HCT116 (cell line): ENCODE measurements at regions not wholly inside any gene's neighbourhood (a gene's known extent, or its start where the extent isn't known, plus 50 kb on each side); places are given as distances from the start of the nearest gene placed in this dataset.

Experiments
- ATAC-seq: fragments of 200-7000 bp; cut with Tn5 transposase; 2 replicates; pipeline ENCODE4 v1.9.1; 2020; ENCODE audit warnings: mild to moderate bottlenecking, moderate library complexity
- BruUV-seq: library from RNA; stranded (reverse); fragments of 400-500 nt; replicated peaks from 2 replicates; lab custom pipeline; 2021; lab: Mats Ljungman, UMichigan
- CTCF ChIA-PET: fragments of 300-600 bp; sonication (Branson Sonifier 250); formaldehyde crosslinking; loops from one replicate; lab custom pipeline; 2021; ENCODE audit warnings: antibody characterized with exemption; lab: Charles Lee
- POLR2A ChIA-PET: fragments of 300-600, 350-600 bp; sonication (Branson Sonifier 250); formaldehyde crosslinking; loops from one replicate; lab custom pipeline; 2021; ENCODE audit warnings: antibody characterized with exemption; lab: Charles Lee
- RAD21 ChIA-PET, 2 experiments: fragments of 300-600 bp; sonication (Branson Sonifier 250); formaldehyde crosslinking; loops; one replicate each; lab custom pipeline; 2023; ENCODE audit warnings: low total read pairs in 2 of 2; ENCODE audit not compliant: uncharacterized antibody in 2 of 2, unreplicated experiment in 2 of 2, low non-redundant PET in 1 of 2; lab: Charles Lee
- DNase-seq: peaks from one replicate; pipeline ENCODE4 v3.0.0-alpha.2; 2010; ENCODE audit warnings: low read depth, low spot score
- H2AFZ ChIP-seq: fragments of 200-600 bp; shearing (Covaris generic), sonication (generic); 2 replicates; pipeline ENCODE4 v1.6.1; 2017; ENCODE audit warnings: low read depth, mixed run types, mixed read lengths, antibody characterized with exemption, low read length; ENCODE audit not compliant: poor library complexity, severe bottlenecking
- H3K27ac ChIP-seq: 2 replicates; pipeline ENCODE4 v1.5.1; 2012; ENCODE audit warnings: low read depth, low read length
- H3K27me3 ChIP-seq: fragments of 200-600 bp; sonication (generic); 2 replicates; pipeline ENCODE4 v1.6.1; 2016; ENCODE audit warnings: mixed run types, low read length, mixed read lengths; ENCODE audit not compliant: insufficient read depth
- H3K36me3 ChIP-seq, 2 experiments: fragments of 200-500 bp in 1 of 2; fragments of 200-600 bp in 1 of 2; sonication (Bioruptor generic) in 1 of 2; sonication (generic) in 1 of 2; 2 replicates each; pipeline versions ENCODE4 v1.5.1 to v1.6.1; 2014 to 2016; ENCODE audit warnings: low read length in 2 of 2, inconsistent platforms in 1 of 2, mixed read lengths in 1 of 2, mixed run types in 1 of 2; ENCODE audit not compliant: insufficient read depth in 2 of 2, control insufficient read depth in 1 of 2
- H3K4me1 ChIP-seq, 2 experiments: fragments of 200-600 bp in 1 of 2; sonication (generic) in 1 of 2; 2 replicates each; pipeline versions ENCODE4 v1.5.1 to v1.6.1; 2012 to 2017; ENCODE audit warnings: low read length in 2 of 2, inconsistent platforms in 1 of 2, mild to moderate bottlenecking in 1 of 2, mixed read lengths in 1 of 2, mixed run types in 1 of 2, moderate library complexity in 1 of 2; ENCODE audit not compliant: insufficient read depth in 2 of 2, control insufficient read depth in 1 of 2
- H3K4me2 ChIP-seq: fragments of 200-600 bp; sonication (generic); 2 replicates; pipeline ENCODE4 v1.6.1; 2017; ENCODE audit warnings: mixed run types, low read length, mixed read lengths
- H3K4me3 ChIP-seq, 2 experiments: fragments of 200-600 bp in 1 of 2; sonication (generic) in 1 of 2; replicated peaks in 1 of 2; 2 replicates each; pipeline ENCODE4 v1.5.1; 2011 to 2016; ENCODE audit warnings: low read length in 2 of 2, control low read depth in 1 of 2, low read depth in 1 of 2, mild to moderate bottlenecking in 1 of 2, mixed read lengths in 1 of 2, mixed run types in 1 of 2
- H3K79me2 ChIP-seq: fragments of 200-600 bp; sonication (generic); 2 replicates; pipeline ENCODE4 v1.6.1; 2017; ENCODE audit warnings: mild to moderate bottlenecking, mixed run types, low read length, moderate library complexity, mixed read lengths; ENCODE audit not compliant: insufficient read depth
- H3K9ac ChIP-seq: fragments of 200-600 bp; sonication (generic); 2 replicates; pipeline ENCODE4 v1.6.1; 2016; ENCODE audit warnings: low read length, mixed read lengths
- H3K9me2 ChIP-seq: fragments of 200-600 bp; sonication (generic), shearing (Covaris generic); 2 replicates; pipeline ENCODE4 v1.6.1; 2017; ENCODE audit warnings: mixed run types, mild to moderate bottlenecking, moderate library complexity; ENCODE audit not compliant: insufficient read depth
- H3K9me3 ChIP-seq, 2 experiments: fragments of 200-500 bp in 1 of 2; fragments of 200-600 bp in 1 of 2; sonication (Bioruptor generic) in 1 of 2; sonication (generic) in 1 of 2; 2 replicates each; pipeline ENCODE4 v1.6.1; 2014 to 2017; ENCODE audit warnings: low read length in 2 of 2, mixed read lengths in 2 of 2, inconsistent platforms in 1 of 2, low read depth in 1 of 2, mild to moderate bottlenecking in 1 of 2, mixed run types in 1 of 2, moderate library complexity in 1 of 2; ENCODE audit not compliant: control insufficient read depth in 1 of 2, insufficient read depth in 1 of 2
- H4K20me1 ChIP-seq: fragments of 200-600 bp; sonication (generic), shearing (Covaris generic); 2 replicates; pipeline ENCODE4 v1.6.1; 2017; ENCODE audit warnings: mixed run types, mild to moderate bottlenecking, moderate library complexity; ENCODE audit not compliant: insufficient read depth
- CBX3 ChIP-seq: IDR thresholded peaks from 2 replicates; pipeline ENCODE4 v1.6.1; 2012; ENCODE audit warnings: low read depth
- CEBPB ChIP-seq: IDR thresholded peaks from 2 replicates; pipeline ENCODE4 v1.6.1; 2012; ENCODE audit warnings: low read depth
- ELF1 ChIP-seq: IDR thresholded peaks from 2 replicates; pipeline ENCODE4 v1.6.1; 2012; ENCODE audit warnings: low read depth, borderline replicate concordance
- EZH2 ChIP-seq: fragments of 200-600 bp; sonication (generic); IDR thresholded peaks from 2 replicates; pipeline ENCODE4 v1.6.1; 2017; ENCODE audit warnings: antibody characterized with exemption, mixed run types
- EZH2phosphoT487 ChIP-seq: fragments of 200-600 bp; IDR thresholded peaks from 2 replicates; pipeline ENCODE4 v1.6.1; 2018; ENCODE audit warnings: antibody characterized with exemption, borderline replicate concordance
- FOSL1 ChIP-seq: IDR thresholded peaks from 2 replicates; pipeline ENCODE4 v1.6.1; 2012; ENCODE audit warnings: low read depth
- MAX ChIP-seq: IDR thresholded peaks from 2 replicates; pipeline ENCODE4 v1.6.1; 2012
- POLR2A ChIP-seq: IDR thresholded peaks from 2 replicates; pipeline ENCODE4 v1.7.0; 2011; ENCODE audit warnings: borderline replicate concordance; ENCODE audit not compliant: insufficient read depth, insufficient read length; ENCODE audit errors: extremely low read depth
- POLR2AphosphoS5 ChIP-seq: IDR thresholded peaks from 2 replicates; pipeline ENCODE4 v1.6.1; 2011; ENCODE audit warnings: mild to moderate bottlenecking, low read depth, low read length, moderate library complexity
- RAD21 ChIP-seq: IDR thresholded peaks from 2 replicates; pipeline ENCODE4 v1.6.1; 2012; ENCODE audit warnings: low read depth, mild to moderate bottlenecking
- SP1 ChIP-seq: IDR thresholded peaks from 2 replicates; pipeline ENCODE4 v1.6.1; 2012; ENCODE audit warnings: low read depth
- SRF ChIP-seq: IDR thresholded peaks from 2 replicates; pipeline ENCODE4 v1.6.1; 2012; ENCODE audit warnings: low read depth
- YY1 ChIP-seq: IDR thresholded peaks from 2 replicates; pipeline ENCODE4 v1.6.1; 2011; ENCODE audit warnings: low read length, low read depth, moderate library complexity, mild to moderate bottlenecking; ENCODE audit not compliant: insufficient replicate concordance; ENCODE audit errors: extremely low read depth
- ZFX ChIP-seq: fragments of 450-650 bp; IDR thresholded peaks from 2 replicates; pipeline ENCODE4 v1.6.1; 2017
- ZNF274 ChIP-seq: fragments of 200-500 bp; sonication (Bioruptor generic); IDR thresholded peaks from 2 replicates; pipeline ENCODE4 v1.6.1; 2014; ENCODE audit warnings: mild to moderate bottlenecking, low read depth, low read length, inconsistent platforms
- intact Hi-C: fragments of 100-400 bp; cut with micrococcal nuclease; formaldehyde crosslinking; loops from 2 replicates; pipeline ENCODE4 v1.10.0; 2022
- TF ChIP-seq, protein P1 (sequence below): IDR thresholded peaks from 2 replicates; pipeline ENCODE4 v1.6.1; 2012; ENCODE audit warnings: low read depth
- TF ChIP-seq, protein P2 (sequence below), 3 experiments: fragments of 200-600 bp in 1 of 3; sonication (generic) in 1 of 3; IDR thresholded peaks in 2 of 3; conservative IDR thresholded peaks in 1 of 3; 2 replicates each; pipeline ENCODE4 v1.5.1; 2012 to 2017; ENCODE audit warnings: low read depth in 2 of 3, low read length in 2 of 3, antibody characterized with exemption in 1 of 3, borderline replicate concordance in 1 of 3, control low read depth in 1 of 3, mild to moderate bottlenecking in 1 of 3, mixed read lengths in 1 of 3, mixed run types in 1 of 3, moderate library complexity in 1 of 3; ENCODE audit not compliant: insufficient read depth in 1 of 3

GRCh38 chr6:27081931-27082330 lies 165.6 kb upstream of the PRSS16 start:
- no peaks in the 10 kb centered on the region for H3K9me2 ChIP-seq
- H3K9ac ChIP-seq, result no peak overlapping the region
- ChIA-PET CTCF (no interaction called here), RAD21 (no interaction called here), POLR2A (no interaction called here)
- no peaks in the 10 kb centered on the region for H3K9me3 ChIP-seq
- intact Hi-C loops, result no loop called here
- no peak for DNase-seq
- no peaks in the 10 kb centered on the region for H3K79me2 ChIP-seq
- H3K4me2 ChIP-seq, result no peak overlapping the region
- no peak overlapping the region for H2AFZ ChIP-seq
- TF ChIP-seq, protein P1, sequence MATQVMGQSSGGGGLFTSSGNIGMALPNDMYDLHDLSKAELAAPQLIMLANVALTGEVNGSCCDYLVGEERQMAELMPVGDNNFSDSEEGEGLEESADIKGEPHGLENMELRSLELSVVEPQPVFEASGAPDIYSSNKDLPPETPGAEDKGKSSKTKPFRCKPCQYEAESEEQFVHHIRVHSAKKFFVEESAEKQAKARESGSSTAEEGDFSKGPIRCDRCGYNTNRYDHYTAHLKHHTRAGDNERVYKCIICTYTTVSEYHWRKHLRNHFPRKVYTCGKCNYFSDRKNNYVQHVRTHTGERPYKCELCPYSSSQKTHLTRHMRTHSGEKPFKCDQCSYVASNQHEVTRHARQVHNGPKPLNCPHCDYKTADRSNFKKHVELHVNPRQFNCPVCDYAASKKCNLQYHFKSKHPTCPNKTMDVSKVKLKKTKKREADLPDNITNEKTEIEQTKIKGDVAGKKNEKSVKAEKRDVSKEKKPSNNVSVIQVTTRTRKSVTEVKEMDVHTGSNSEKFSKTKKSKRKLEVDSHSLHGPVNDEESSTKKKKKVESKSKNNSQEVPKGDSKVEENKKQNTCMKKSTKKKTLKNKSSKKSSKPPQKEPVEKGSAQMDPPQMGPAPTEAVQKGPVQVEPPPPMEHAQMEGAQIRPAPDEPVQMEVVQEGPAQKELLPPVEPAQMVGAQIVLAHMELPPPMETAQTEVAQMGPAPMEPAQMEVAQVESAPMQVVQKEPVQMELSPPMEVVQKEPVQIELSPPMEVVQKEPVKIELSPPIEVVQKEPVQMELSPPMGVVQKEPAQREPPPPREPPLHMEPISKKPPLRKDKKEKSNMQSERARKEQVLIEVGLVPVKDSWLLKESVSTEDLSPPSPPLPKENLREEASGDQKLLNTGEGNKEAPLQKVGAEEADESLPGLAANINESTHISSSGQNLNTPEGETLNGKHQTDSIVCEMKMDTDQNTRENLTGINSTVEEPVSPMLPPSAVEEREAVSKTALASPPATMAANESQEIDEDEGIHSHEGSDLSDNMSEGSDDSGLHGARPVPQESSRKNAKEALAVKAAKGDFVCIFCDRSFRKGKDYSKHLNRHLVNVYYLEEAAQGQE, result no peak
- TF ChIP-seq POLR2AphosphoS5 (no peak), ZNF274 (no peak), ELF1 (no peak), SRF (no peak), CBX3 (no peak), SP1 (no peak), FOSL1 (no peak), EZH2phosphoT487 (no peak), CEBPB (no peak), EZH2 (no peak), MAX (no peak), POLR2A (no peak), ZFX (no peak), RAD21 (no peak), YY1 (no peak)
- TF ChIP-seq, protein P2, sequence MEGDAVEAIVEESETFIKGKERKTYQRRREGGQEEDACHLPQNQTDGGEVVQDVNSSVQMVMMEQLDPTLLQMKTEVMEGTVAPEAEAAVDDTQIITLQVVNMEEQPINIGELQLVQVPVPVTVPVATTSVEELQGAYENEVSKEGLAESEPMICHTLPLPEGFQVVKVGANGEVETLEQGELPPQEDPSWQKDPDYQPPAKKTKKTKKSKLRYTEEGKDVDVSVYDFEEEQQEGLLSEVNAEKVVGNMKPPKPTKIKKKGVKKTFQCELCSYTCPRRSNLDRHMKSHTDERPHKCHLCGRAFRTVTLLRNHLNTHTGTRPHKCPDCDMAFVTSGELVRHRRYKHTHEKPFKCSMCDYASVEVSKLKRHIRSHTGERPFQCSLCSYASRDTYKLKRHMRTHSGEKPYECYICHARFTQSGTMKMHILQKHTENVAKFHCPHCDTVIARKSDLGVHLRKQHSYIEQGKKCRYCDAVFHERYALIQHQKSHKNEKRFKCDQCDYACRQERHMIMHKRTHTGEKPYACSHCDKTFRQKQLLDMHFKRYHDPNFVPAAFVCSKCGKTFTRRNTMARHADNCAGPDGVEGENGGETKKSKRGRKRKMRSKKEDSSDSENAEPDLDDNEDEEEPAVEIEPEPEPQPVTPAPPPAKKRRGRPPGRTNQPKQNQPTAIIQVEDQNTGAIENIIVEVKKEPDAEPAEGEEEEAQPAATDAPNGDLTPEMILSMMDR (IDR thresholded peaks at IDR 0.05 in 2 of 3, conservative IDR thresholded peaks at IDR 0.05 in 1 of 3; ENCODE audit: borderline replicate concordance in 1 of 3, insufficient read depth in 1 of 3, low read depth in 2 of 3, low read length in 2 of 3), result no peak
- no peak for ATAC-seq
- H3K4me3 ChIP-seq, result no peak overlapping the region
- H3K27me3 ChIP-seq, result no peaks in the 10 kb centered on the region
- H4K20me1 ChIP-seq, result no peaks in the 10 kb centered on the region
- no peak overlapping the region for H3K27ac ChIP-seq
- no TSS peak for BruUV-seq
- H3K4me1 ChIP-seq, result peaks cover 0 to 10% of the 10 kb centered on the region in 2 experiments; a peak in 2 of 4 replicates
- H3K36me3 ChIP-seq, result no peaks in the 10 kb centered on the region
